MCF 10A (cell line): ENCODE measurements at regions not wholly inside any gene's neighbourhood (a gene's known extent, or its start where the extent isn't known, plus 50 kb on each side); places are given as distances from the start of the nearest gene placed in this dataset.

ENCODE experiments used
- BruUV-seq: library from RNA; stranded (reverse); fragments of 400-500 nt; replicated peaks from 2 replicates; lab custom pipeline; 2021; lab: Mats Ljungman, UMichigan
- CTCF ChIA-PET: fragments of 300-600 bp; sonication (Branson Sonifier 250); formaldehyde crosslinking; extraction: SDS; loops from one replicate; lab custom pipeline; 2021; ENCODE audit warnings: antibody characterized with exemption, inconsistent platforms; lab: Yijun Ruan, JAX
- POLR2A ChIA-PET: fragments of 300-600, 350-650 bp; sonication (Branson Sonifier 250); formaldehyde crosslinking; extraction: SDS; loops from one replicate; lab custom pipeline; 2020; ENCODE audit warnings: antibody characterized with exemption, inconsistent platforms; lab: Yijun Ruan, JAX
- DNase-seq: peaks from one replicate; pipeline ENCODE4 v3.0.0-alpha.2; 2018; ENCODE audit not compliant: unreplicated experiment
- H3K27ac Mint-ChIP-seq: one replicate; pipeline ENCODE4 v1.8.0; 2022; ENCODE audit warnings: mild to moderate bottlenecking, low read depth, mixed read lengths; ENCODE audit not compliant: unreplicated experiment
- H3K27me3 Mint-ChIP-seq: one replicate; pipeline ENCODE4 v1.8.0; 2022; ENCODE audit warnings: mixed read lengths; ENCODE audit not compliant: insufficient read depth, unreplicated experiment
- H3K36me3 Mint-ChIP-seq: one replicate; pipeline ENCODE4 v1.8.0; 2022; ENCODE audit warnings: mild to moderate bottlenecking, moderate library complexity, mixed read lengths; ENCODE audit not compliant: insufficient read depth, unreplicated experiment
- H3K4me1 Mint-ChIP-seq: one replicate; pipeline ENCODE4 v1.8.0; 2022; ENCODE audit warnings: mixed read lengths; ENCODE audit not compliant: insufficient read depth, unreplicated experiment
- H3K4me3 Mint-ChIP-seq: one replicate; pipeline ENCODE4 v1.8.0; 2022; ENCODE audit warnings: mild to moderate bottlenecking, moderate library complexity, mixed read lengths; ENCODE audit not compliant: unreplicated experiment
- H3K9me3 Mint-ChIP-seq: one replicate; pipeline ENCODE4 v1.8.0; 2022; ENCODE audit warnings: mixed read lengths; ENCODE audit not compliant: unreplicated experiment
- CTCF ChIP-seq: fragments of 200-600 bp; IDR thresholded peaks from one replicate; pipeline ENCODE4 v1.8.0; 2022; ENCODE audit warnings: antibody characterized with exemption, mild to moderate bottlenecking; ENCODE audit not compliant: unreplicated experiment
- intact Hi-C: fragments of 100-400 bp; cut with micrococcal nuclease; formaldehyde crosslinking; loops from 2 replicates; pipeline ENCODE4 v1.14.1; 2022

- TF ChIP-seq CTCF, result no peak
- Mint-ChIP-seq H3K36me3 (no peaks in the 10 kb centered on the region), H3K9me3 (no peaks in the 10 kb centered on the region), H3K4me3 (no peak overlapping the region), H3K27ac (no peak overlapping the region), H3K27me3 (no peaks in the 10 kb centered on the region), H3K4me1 (peaks cover 5% of the 10 kb centered on the region)
- BruUV-seq, result no TSS peak
- POLR2A ChIA-PET, result interaction anchor here (0.7 kb wide), 2 partner anchors 72 to 96 kb away, joined by 3 read pairs; no protein-coding TSS in a partner anchor
- intact Hi-C loops, result loop anchor here (10.0 kb wide), 1 partner anchor 278 kb away; no protein-coding TSS in a partner anchor
- no peak for DNase-seq
- CTCF ChIA-PET, result no interaction called here
Measured at GRCh38 chr13:33446821-33447725, 161.5 kb upstream of the STARD13 start.

GRCh38 chr13:33448889-33449288 lies 163.3 kb upstream of the STARD13 start:
- Mint-ChIP-seq H3K27ac (no peak overlapping the region), H3K27me3 (no peaks in the 10 kb centered on the region), H3K36me3 (no peaks in the 10 kb centered on the region), H3K4me3 (no peak overlapping the region), H3K4me1 (peaks cover 5% of the 10 kb centered on the region), H3K9me3 (no peaks in the 10 kb centered on the region)
- DNase-seq, result no peak
- CTCF ChIA-PET, result no interaction called here
- intact Hi-C loops, result loop anchor here (10.0 kb wide), 1 partner anchor 276 kb away; no protein-coding TSS in a partner anchor
- POLR2A ChIA-PET, result no interaction called here
- no peak for TF ChIP-seq CTCF
- no TSS peak for BruUV-seq

GRCh38 chr13:33450956-33451709 lies 165.6 kb upstream of the STARD13 start:
- no peaks in the 10 kb centered on the region for H3K9me3 Mint-ChIP-seq
- no peak overlapping the region for H3K4me3 Mint-ChIP-seq
- ChIA-PET POLR2A (no interaction called here), CTCF (interaction anchor here (0.7 kb wide), 1 partner anchor 20 kb away, joined by 3 read pairs; no protein-coding TSS in a partner anchor)
- DNase-seq, result no peak
- H3K4me1 Mint-ChIP-seq, result peaks cover 5% of the 10 kb centered on the region
- no peaks in the 10 kb centered on the region for H3K36me3 Mint-ChIP-seq
- intact Hi-C loops, result no loop called here
- BruUV-seq, result no TSS peak
- H3K27ac Mint-ChIP-seq, result no peak overlapping the region
- H3K27me3 Mint-ChIP-seq, result no peaks in the 10 kb centered on the region
- no peak for TF ChIP-seq CTCF
